ENCODE measurements at regions not wholly inside any gene's neighbourhood (a gene's known extent, or its start where the extent isn't known, plus 50 kb on each side); places are given as distances from the start of the nearest gene placed in this dataset.

- Histone ChIP-seq H3K9me3 (no peaks in the 10 kb centered on the region), H3K4me1 (ENCODE audit: control insufficient read depth in 1 of 2, low read depth in 2 of 2) (no peaks in the 10 kb centered on the region), H3K36me3 (no peaks in the 10 kb centered on the region), H3K4me3 (no peak overlapping the region), H3K27ac (no peak overlapping the region), H3K27me3 (replicated peaks; ENCODE audit: insufficient read depth) (no peaks in the 10 kb centered on the region)
- TF ChIP-seq CTCF (IDR thresholded peaks at IDR 0.05): no peak
- DNase-seq (ENCODE audit: low spot score) (no peak), ATAC-seq (ENCODE audit: insufficient number of reproducible peaks, low FRiP score, low read depth) (no peak)
Observed at GRCh38 chr9:84511651-84512050, 157.9 kb upstream of the NTRK2 start.

GRCh38 chr9:84512493-84512892, 157.0 kb upstream of the NTRK2 start:
- H3K4me3 ChIP-seq: no peak overlapping the region
- H3K4me1 ChIP-seq (ENCODE audit: control insufficient read depth in 1 of 2, low read depth in 2 of 2): no peaks in the 10 kb centered on the region
- no peaks in the 10 kb centered on the region for H3K27me3 ChIP-seq (replicated peaks; ENCODE audit: insufficient read depth)
- DNase-seq (ENCODE audit: low spot score): no peak
- no peak for ATAC-seq (ENCODE audit: insufficient number of reproducible peaks, low FRiP score, low read depth)
- no peaks in the 10 kb centered on the region for H3K9me3 ChIP-seq
- TF ChIP-seq CTCF (IDR thresholded peaks at IDR 0.05): no peak
- no peaks in the 10 kb centered on the region for H3K36me3 ChIP-seq
- no peak overlapping the region for H3K27ac ChIP-seq

GRCh38 chr9:84513473-84513872, 156.1 kb upstream of the NTRK2 start:
- TF ChIP-seq CTCF (IDR thresholded peaks at IDR 0.05): no peak
- ATAC-seq (ENCODE audit: insufficient number of reproducible peaks, low FRiP score, low read depth) (no peak), DNase-seq (ENCODE audit: low spot score) (no peak)
- Histone ChIP-seq H3K4me1 (ENCODE audit: control insufficient read depth in 1 of 2, low read depth in 2 of 2) (no peaks in the 10 kb centered on the region), H3K36me3 (no peaks in the 10 kb centered on the region), H3K27ac (no peak overlapping the region), H3K9me3 (no peaks in the 10 kb centered on the region), H3K27me3 (replicated peaks; ENCODE audit: insufficient read depth) (no peaks in the 10 kb centered on the region), H3K4me3 (no peak overlapping the region)

- ATAC-seq (ENCODE audit: insufficient number of reproducible peaks, low FRiP score, low read depth) (no peak), DNase-seq (ENCODE audit: low spot score) (no peak)
- Histone ChIP-seq H3K27me3 (replicated peaks; ENCODE audit: insufficient read depth) (no peaks in the 10 kb centered on the region), H3K4me1 (ENCODE audit: control insufficient read depth in 1 of 2, low read depth in 2 of 2) (no peaks in the 10 kb centered on the region), H3K9me3 (no peaks in the 10 kb centered on the region), H3K27ac (no peak overlapping the region), H3K4me3 (no peak overlapping the region), H3K36me3 (no peaks in the 10 kb centered on the region)
- TF ChIP-seq CTCF (IDR thresholded peaks at IDR 0.05): no peak
Observed at GRCh38 chr9:84513979-84514378, 155.6 kb upstream of the NTRK2 start.

- no peak overlapping the region for H3K27ac ChIP-seq
- no peaks in the 10 kb centered on the region for H3K9me3 ChIP-seq
- no peak for TF ChIP-seq CTCF (IDR thresholded peaks at IDR 0.05)
- ATAC-seq (ENCODE audit: insufficient number of reproducible peaks, low FRiP score, low read depth) (no peak), DNase-seq (ENCODE audit: low spot score) (no peak)
- no peaks in the 10 kb centered on the region for H3K4me1 ChIP-seq (ENCODE audit: control insufficient read depth in 1 of 2, low read depth in 2 of 2)
- no peaks in the 10 kb centered on the region for H3K27me3 ChIP-seq (replicated peaks; ENCODE audit: insufficient read depth)
- H3K36me3 ChIP-seq: no peaks in the 10 kb centered on the region
- no peak overlapping the region for H3K4me3 ChIP-seq
Observed at GRCh38 chr9:84514421-84514820, 155.1 kb upstream of the NTRK2 start.
